Keratinocyte (primary cell): ENCODE measurements at regions not wholly inside any gene's neighbourhood (a gene's known extent, or its start where the extent isn't known, plus 50 kb on each side); places are given as distances from the start of the nearest gene placed in this dataset.

Experiments used
- DNase-seq: peaks from one replicate; pipeline ENCODE4 v3.0.0-alpha.2; 2011; ENCODE audit warnings: low read depth, missing footprints, low spot score
- FAIRE-seq: peaks from 2 replicates; lab custom pipeline; 2011; peaks lifted over from hg19 to GRCh38; lab: Jason Lieb, UNC
- H2AFZ ChIP-seq: 2 replicates; pipeline ENCODE4 v1.6.0; 2012; ENCODE audit warnings: low read length, control low read depth, inconsistent platforms; ENCODE audit not compliant: control insufficient read depth
- H3K27ac ChIP-seq: 2 replicates; pipeline ENCODE4 v1.5.1; 2011; ENCODE audit warnings: low read length; ENCODE audit not compliant: control insufficient read depth, insufficient read depth
- H3K27me3 ChIP-seq: 3 replicates; pipeline ENCODE4 v1.6.0; 2011; ENCODE audit warnings: low read length; ENCODE audit not compliant: control insufficient read depth, insufficient read depth; ENCODE audit errors: extremely low read depth
- H3K36me3 ChIP-seq, 2 experiments: 2 replicates in 1 of 2; 3 replicates in 1 of 2; pipeline ENCODE4 v1.5.1; 2011; ENCODE audit warnings: low read length in 2 of 2, mild to moderate bottlenecking in 1 of 2; ENCODE audit not compliant: control insufficient read depth in 2 of 2, insufficient read depth in 2 of 2; ENCODE audit errors: extremely low read depth in 1 of 2
- H3K4me1 ChIP-seq: 3 replicates; pipeline ENCODE4 v1.5.1; 2011; ENCODE audit warnings: low read length; ENCODE audit not compliant: control insufficient read depth, insufficient read depth; ENCODE audit errors: extremely low read depth
- H3K4me2 ChIP-seq: 3 replicates; pipeline ENCODE4 v1.6.0; 2011; ENCODE audit warnings: low read depth, low read length; ENCODE audit not compliant: control insufficient read depth, insufficient read depth; ENCODE audit errors: extremely low read depth
- H3K4me3 ChIP-seq, 3 experiments: fragments of 200-600 bp in 1 of 3; sonication (generic) in 1 of 3; 2 replicates in 2 of 3; 3 replicates in 1 of 3; pipeline ENCODE4 v1.5.1; 2011 to 2016; ENCODE audit warnings: low read length in 3 of 3, mild to moderate bottlenecking in 3 of 3, control low read depth in 2 of 3, inconsistent platforms in 1 of 3, low read depth in 1 of 3, mixed read lengths in 1 of 3, mixed run types in 1 of 3, moderate library complexity in 1 of 3; ENCODE audit not compliant: control insufficient read depth in 2 of 3, insufficient read depth in 2 of 3; ENCODE audit errors: extremely low read depth in 1 of 3
- H3K79me2 ChIP-seq: 2 replicates; pipeline ENCODE4 v1.6.0; 2012; ENCODE audit warnings: low read length; ENCODE audit not compliant: control insufficient read depth, insufficient read depth
- H3K9ac ChIP-seq: 3 replicates; pipeline ENCODE4 v1.6.0; 2011; ENCODE audit warnings: low read length; ENCODE audit not compliant: control insufficient read depth, insufficient read depth; ENCODE audit errors: extremely low read depth
- H3K9me1 ChIP-seq: 3 replicates; pipeline ENCODE4 v1.6.0; 2011; ENCODE audit warnings: low read length; ENCODE audit not compliant: control insufficient read depth, insufficient read depth; ENCODE audit errors: extremely low read depth
- H3K9me3 ChIP-seq: 2 replicates; pipeline ENCODE4 v1.5.1; 2012; ENCODE audit warnings: low read depth, low read length; ENCODE audit not compliant: control insufficient read depth
- H4K20me1 ChIP-seq: 3 replicates; pipeline ENCODE4 v1.6.0; 2011; ENCODE audit warnings: low read length; ENCODE audit not compliant: control insufficient read depth, insufficient read depth; ENCODE audit errors: extremely low read depth
- EZH2 ChIP-seq: IDR thresholded peaks from one replicate; pipeline ENCODE4 v1.6.1; 2012; ENCODE audit warnings: inconsistent platforms, mild to moderate bottlenecking, low read length, moderate library complexity
- dilution Hi-C: fragments of 300-500 bp; cut with MboI; formaldehyde crosslinking; loops from one replicate; pipeline ENCODE4 v1.7.0; 2020; ENCODE audit warnings: low sequenced_read_pairs; ENCODE audit not compliant: extremely low pct_ligation_motif_present
- TF ChIP-seq, protein P1 (sequence below), 3 experiments: IDR thresholded peaks in 1 of 3; conservative IDR thresholded peaks in 1 of 3; optimal IDR thresholded peaks in 1 of 3; 2 replicates in 2 of 3; 3 replicates in 1 of 3; pipeline versions ENCODE3 to v1.5.1; 2011; ENCODE audit warnings: low read length in 3 of 3, mild to moderate bottlenecking in 3 of 3, moderate library complexity in 2 of 3, control low read depth in 1 of 3, inconsistent platforms in 1 of 3; ENCODE audit not compliant: insufficient read depth in 2 of 3; ENCODE audit errors: extremely low read depth in 1 of 3

DNA sequence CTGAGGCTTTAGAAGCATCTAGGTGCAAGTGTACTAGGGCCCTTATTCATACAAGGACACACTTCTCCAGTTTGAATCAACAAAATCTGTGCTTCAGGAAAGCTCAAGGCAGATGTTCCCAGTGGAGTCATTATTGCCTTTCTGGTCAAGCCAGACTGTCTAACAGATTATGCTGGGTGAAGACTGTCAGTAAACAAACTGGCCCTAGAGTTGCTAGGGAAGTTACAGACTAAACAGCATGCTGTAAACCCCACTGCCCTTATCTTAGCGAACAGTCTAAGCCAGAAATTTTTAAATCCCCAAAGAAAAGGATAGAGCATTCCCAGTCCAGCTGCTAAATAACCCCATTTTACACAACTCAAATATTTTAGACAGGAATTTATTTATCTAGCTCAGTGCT is 1701.3 kb upstream of the PRR20A start:
- DNase-seq = no peak
- TF ChIP-seq EZH2 = no peak
- peaks cover 9% of the 10 kb centered on the region for H3K9me3 ChIP-seq
- H3K27ac ChIP-seq = no peak overlapping the region
- no peaks in the 10 kb centered on the region for H3K79me2 ChIP-seq
- H3K27me3 ChIP-seq = no peaks in the 10 kb centered on the region
- H3K36me3 ChIP-seq = no peaks in the 10 kb centered on the region
- no peaks in the 10 kb centered on the region for H3K9me1 ChIP-seq
- H3K9ac ChIP-seq = no peak overlapping the region
- dilution Hi-C loops = no loop called here
- no peaks in the 10 kb centered on the region for H3K4me1 ChIP-seq
- no peak for FAIRE-seq
- H3K4me3 ChIP-seq = no peak overlapping the region
- H2AFZ ChIP-seq = no peak overlapping the region
- no peaks in the 10 kb centered on the region for H4K20me1 ChIP-seq
- no peak overlapping the region for H3K4me2 ChIP-seq

DNA sequence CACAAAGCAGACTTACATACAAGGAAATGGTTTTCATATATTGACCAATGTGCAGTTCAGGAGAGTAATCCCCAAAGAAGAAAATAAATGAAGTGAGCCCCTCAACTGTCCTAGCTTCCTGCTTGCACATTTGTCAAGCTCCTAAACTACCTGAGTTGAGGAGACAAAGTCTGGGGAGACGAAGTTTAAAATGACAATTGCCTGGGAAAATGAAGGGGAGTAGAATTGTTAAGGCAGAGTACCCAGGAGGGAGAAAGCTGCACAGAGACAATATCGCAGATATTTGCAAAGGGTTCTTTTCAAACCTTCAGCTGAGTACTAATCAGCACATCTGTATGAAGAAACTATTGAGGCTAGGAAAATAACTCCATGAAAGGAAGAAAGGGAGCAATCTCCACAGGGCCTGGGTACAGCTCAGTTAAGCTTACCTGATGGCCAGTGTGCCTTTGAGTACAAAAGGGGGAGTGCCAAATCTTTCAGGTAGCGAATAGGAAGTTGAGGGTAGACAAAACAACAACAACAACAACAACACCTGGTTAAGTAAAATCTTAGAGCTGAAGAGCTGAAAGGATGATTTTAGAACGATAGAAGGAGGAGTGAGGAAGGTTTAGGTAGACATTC is 1700.1 kb upstream of the PRR20A start:
- H3K27ac ChIP-seq = no peak overlapping the region
- no peak for FAIRE-seq
- H3K4me1 ChIP-seq = no peaks in the 10 kb centered on the region
- no peak overlapping the region for H3K4me3 ChIP-seq
- H2AFZ ChIP-seq = no peak overlapping the region
- no peaks in the 10 kb centered on the region for H3K79me2 ChIP-seq
- no peaks in the 10 kb centered on the region for H3K9me1 ChIP-seq
- H3K4me2 ChIP-seq = no peak overlapping the region
- no peak overlapping the region for H3K9ac ChIP-seq
- dilution Hi-C loops = no loop called here
- TF ChIP-seq, protein P1, sequence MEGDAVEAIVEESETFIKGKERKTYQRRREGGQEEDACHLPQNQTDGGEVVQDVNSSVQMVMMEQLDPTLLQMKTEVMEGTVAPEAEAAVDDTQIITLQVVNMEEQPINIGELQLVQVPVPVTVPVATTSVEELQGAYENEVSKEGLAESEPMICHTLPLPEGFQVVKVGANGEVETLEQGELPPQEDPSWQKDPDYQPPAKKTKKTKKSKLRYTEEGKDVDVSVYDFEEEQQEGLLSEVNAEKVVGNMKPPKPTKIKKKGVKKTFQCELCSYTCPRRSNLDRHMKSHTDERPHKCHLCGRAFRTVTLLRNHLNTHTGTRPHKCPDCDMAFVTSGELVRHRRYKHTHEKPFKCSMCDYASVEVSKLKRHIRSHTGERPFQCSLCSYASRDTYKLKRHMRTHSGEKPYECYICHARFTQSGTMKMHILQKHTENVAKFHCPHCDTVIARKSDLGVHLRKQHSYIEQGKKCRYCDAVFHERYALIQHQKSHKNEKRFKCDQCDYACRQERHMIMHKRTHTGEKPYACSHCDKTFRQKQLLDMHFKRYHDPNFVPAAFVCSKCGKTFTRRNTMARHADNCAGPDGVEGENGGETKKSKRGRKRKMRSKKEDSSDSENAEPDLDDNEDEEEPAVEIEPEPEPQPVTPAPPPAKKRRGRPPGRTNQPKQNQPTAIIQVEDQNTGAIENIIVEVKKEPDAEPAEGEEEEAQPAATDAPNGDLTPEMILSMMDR (optimal IDR thresholded peaks at IDR 0.05 in 1 of 3, IDR thresholded peaks at IDR 0.05 in 1 of 3, conservative IDR thresholded peaks at IDR 0.05 in 1 of 3; ENCODE audit: extremely low read depth in 1 of 3, insufficient read depth in 2 of 3, low read length in 3 of 3) = no peak
- TF ChIP-seq EZH2 = no peak
- H4K20me1 ChIP-seq = no peaks in the 10 kb centered on the region
- DNase-seq = no peak
- peaks cover 4% of the 10 kb centered on the region for H3K9me3 ChIP-seq
- H3K36me3 ChIP-seq = no peaks in the 10 kb centered on the region
- H3K27me3 ChIP-seq = no peaks in the 10 kb centered on the region

DNA sequence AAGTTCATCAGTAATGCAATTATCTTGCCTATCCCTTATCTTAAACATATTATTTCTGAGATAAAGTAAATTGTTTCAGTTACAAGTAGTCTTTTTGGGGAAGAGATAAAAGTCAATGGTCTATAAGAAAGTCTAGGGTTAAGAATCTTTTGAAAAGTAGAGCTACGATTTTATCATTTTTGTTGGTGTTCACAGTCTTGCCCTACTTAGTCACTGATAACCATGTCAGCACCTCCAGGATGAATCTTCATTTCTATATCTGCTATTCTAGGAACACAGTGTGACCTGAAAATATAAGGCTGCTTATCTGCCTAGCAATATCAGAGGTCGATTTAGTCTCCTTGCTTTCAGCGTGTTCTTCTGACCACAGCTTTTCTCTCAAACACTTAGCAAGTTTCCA is 1676.5 kb upstream of the PRR20A start:
- dilution Hi-C loops = no loop called here
- Histone ChIP-seq H3K4me2 (no peak overlapping the region), H3K27ac (no peak overlapping the region), H3K79me2 (no peaks in the 10 kb centered on the region), H2AFZ (no peak overlapping the region), H3K27me3 (no peaks in the 10 kb centered on the region), H3K9me1 (no peaks in the 10 kb centered on the region), H3K9me3 (no peaks in the 10 kb centered on the region), H3K36me3 (no peaks in the 10 kb centered on the region), H3K4me1 (no peaks in the 10 kb centered on the region), H4K20me1 (no peaks in the 10 kb centered on the region), H3K4me3 (no peak overlapping the region), H3K9ac (no peak overlapping the region)
- TF ChIP-seq, protein P1 (optimal IDR thresholded peaks at IDR 0.05 in 1 of 3, IDR thresholded peaks at IDR 0.05 in 1 of 3, conservative IDR thresholded peaks at IDR 0.05 in 1 of 3; ENCODE audit: extremely low read depth in 1 of 3, insufficient read depth in 2 of 3, low read length in 3 of 3) = no peak
- no peak for TF ChIP-seq EZH2
- no peak for FAIRE-seq
- DNase-seq = no peak
